HT1080 (cell line): ENCODE measurements at regions not wholly inside any gene's neighbourhood (a gene's known extent, or its start where the extent isn't known, plus 50 kb on each side); places are given as distances from the start of the nearest gene placed in this dataset.
"Not testable (repeated sequence)": the region's sequence is repeated elsewhere in the genome, so short reads cannot be mapped to it uniquely, and the experiment has no call there.

ENCODE experiments used
- DNase-seq: peaks from one replicate; pipeline ENCODE4 v3.0.0-alpha.2; 2015; ENCODE audit warnings: low read depth

- no peak for DNase-seq
Observed at GRCh38 chr5:163260961-163261360, 176.4 kb upstream of the CCNG1 start.

GRCh38 chr5:163261647-163262269, 175.6 kb upstream of the CCNG1 start:
- no peak for DNase-seq

- DNase-seq = not testable (repeated sequence)
Observed at GRCh38 chr5:163266249-163266648, 171.1 kb upstream of the CCNG1 start.

- no peak for DNase-seq
Observed at GRCh38 chr5:163269624-163270023, 167.8 kb upstream of the CCNG1 start.

- DNase-seq = no peak
Observed at GRCh38 chr5:163276466-163276865, 160.9 kb upstream of the CCNG1 start.

- not testable (repeated sequence) for DNase-seq
Observed at GRCh38 chr5:163280897-163281296, 156.5 kb upstream of the CCNG1 start.

GRCh38 chr5:163281512-163281911, 155.9 kb upstream of the CCNG1 start:
- DNase-seq = no peak

GRCh38 chr5:163293836-163294235, 143.6 kb upstream of the CCNG1 start:
- no peak for DNase-seq

- DNase-seq = no peak
Observed at GRCh38 chr5:163303718-163304117, 133.7 kb upstream of the CCNG1 start.

GRCh38 chr5:163305655-163306054, 131.7 kb upstream of the CCNG1 start:
- DNase-seq = no peak

GRCh38 chr5:163306421-163306820, 131.0 kb upstream of the CCNG1 start:
- no peak for DNase-seq

GRCh38 chr5:163309914-163310313, 127.5 kb upstream of the CCNG1 start:
- DNase-seq = no peak

GRCh38 chr5:163310997-163311396, 126.4 kb upstream of the CCNG1 start:
- DNase-seq = no peak

- DNase-seq = no peak
Observed at GRCh38 chr5:163312598-163312997, 124.8 kb upstream of the CCNG1 start.

- not testable (repeated sequence) for DNase-seq
Observed at GRCh38 chr5:163313049-163313448, 124.3 kb upstream of the CCNG1 start.

GRCh38 chr5:163316374-163316773, 121.0 kb upstream of the CCNG1 start:
- DNase-seq = peak; percentile 14

- DNase-seq = no peak
Observed at GRCh38 chr5:163318707-163319106, 118.7 kb upstream of the CCNG1 start.

- DNase-seq = no peak
Observed at GRCh38 chr5:163321511-163321910, 115.9 kb upstream of the CCNG1 start.

- no peak for DNase-seq
Observed at GRCh38 chr5:163330723-163331668, 106.4 kb upstream of the CCNG1 start.

GRCh38 chr5:163336074-163336473, 101.3 kb upstream of the CCNG1 start:
- not testable (repeated sequence) for DNase-seq

- DNase-seq = peak; percentile 10
Observed at GRCh38 chr5:163339148-163339547, 98.2 kb upstream of the CCNG1 start.

GRCh38 chr5:163340378-163340777, 97.0 kb upstream of the CCNG1 start:
- DNase-seq = not testable (repeated sequence)

- DNase-seq = no peak
Observed at GRCh38 chr5:163342306-163342705, 95.1 kb upstream of the CCNG1 start.
